BLaER1 (cell line): ENCODE measurements at regions not wholly inside any gene's neighbourhood (a gene's known extent, or its start where the extent isn't known, plus 50 kb on each side); places are given as distances from the start of the nearest gene placed in this dataset.

Source experiments
- H3K27ac ChIP-seq: shearing (Covaris generic); formaldehyde crosslinking; 2 replicates; pipeline ENCODE4 v1.8.1; 2022
- H3K27me3 ChIP-seq: shearing (Covaris generic); formaldehyde crosslinking; 2 replicates; pipeline ENCODE4 v1.8.1; 2022
- H3K36me3 ChIP-seq: shearing (Covaris generic); formaldehyde crosslinking; 2 replicates; pipeline ENCODE4 v1.8.1; 2022
- H3K4me1 ChIP-seq: shearing (Covaris generic); formaldehyde crosslinking; 2 replicates; pipeline ENCODE4 v1.8.1; 2022
- H3K4me2 ChIP-seq: shearing (Covaris generic); formaldehyde crosslinking; 2 replicates; pipeline ENCODE4 v1.8.1; 2022
- H3K4me3 ChIP-seq: shearing (Covaris generic); formaldehyde crosslinking; 2 replicates; pipeline ENCODE4 v1.8.1; 2022
- H3K9ac ChIP-seq: shearing (Covaris generic); formaldehyde crosslinking; 2 replicates; pipeline ENCODE4 v1.8.1; 2022
- H3K9me3 ChIP-seq: shearing (Covaris generic); formaldehyde crosslinking; 2 replicates; pipeline ENCODE4 v1.8.1; 2022
- H4K20me1 ChIP-seq: shearing (Covaris generic); formaldehyde crosslinking; 2 replicates; pipeline ENCODE4 v1.8.1; 2022
- Cebpa-rat ChIP-seq: shearing (Covaris generic); IDR thresholded peaks from 2 replicates; pipeline ENCODE4 v1.8.1; 2022

DNA sequence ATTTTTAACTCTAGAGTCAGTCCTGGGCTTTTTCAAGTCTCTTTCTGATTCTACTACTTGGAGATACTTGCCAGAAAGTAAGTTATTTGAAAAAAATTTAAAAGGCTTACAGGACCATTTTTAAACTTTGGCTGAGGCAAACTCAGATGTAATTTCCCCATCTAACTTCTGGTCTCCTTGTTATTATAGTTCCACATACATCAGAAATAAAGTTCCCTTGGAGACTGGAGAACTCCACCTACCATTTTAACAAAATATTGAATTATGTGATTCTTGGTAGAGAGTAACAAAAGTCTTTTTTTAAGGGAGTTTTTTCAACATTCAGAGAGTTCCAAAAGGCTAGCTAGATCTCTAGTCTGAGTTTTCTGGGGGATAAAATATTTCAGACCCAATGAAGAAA, 56.3 kb upstream of the SNX2 start:
- no peaks in the 10 kb centered on the region for H3K9me3 ChIP-seq

DNA sequence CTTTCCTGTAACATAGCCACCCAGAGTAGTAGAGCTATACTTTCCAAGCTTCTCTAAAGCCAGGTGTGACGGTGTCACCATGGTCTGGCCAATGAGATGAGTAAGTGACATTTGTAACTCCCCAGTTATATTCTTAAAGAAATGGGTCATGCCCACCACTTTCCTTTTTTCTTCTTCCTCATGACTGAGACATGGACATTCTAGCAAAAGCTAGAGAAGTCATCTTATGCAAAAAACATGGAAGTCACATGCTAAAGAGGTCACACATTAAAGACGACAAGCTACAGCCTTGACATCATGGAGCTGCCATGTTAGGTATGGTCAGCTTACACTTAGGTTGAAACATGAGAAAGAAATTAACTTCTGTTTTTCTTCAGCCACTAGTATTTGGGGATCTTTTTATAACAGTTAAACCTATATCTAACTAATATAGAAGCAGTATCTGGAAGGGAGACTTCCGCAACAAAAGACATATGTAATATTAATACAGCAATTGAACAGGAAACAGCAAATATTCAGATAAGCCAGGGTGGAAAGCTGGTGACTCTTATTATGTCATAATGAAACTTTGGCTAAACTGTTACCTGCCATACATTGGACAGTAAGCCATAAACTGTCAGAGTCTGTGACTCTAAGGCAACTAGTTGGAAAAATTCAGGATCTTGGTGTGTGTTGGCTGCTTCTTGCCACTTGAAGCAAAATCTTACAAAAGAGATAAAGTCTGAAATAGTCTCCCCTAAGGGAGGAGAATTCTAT, 54.7 kb upstream of the SNX2 start:
- Histone ChIP-seq H3K4me2 (no peak overlapping the region), H4K20me1 (no peaks in the 10 kb centered on the region), H3K36me3 (no peaks in the 10 kb centered on the region), H3K9ac (no peak overlapping the region), H3K27me3 (no peaks in the 10 kb centered on the region), H3K9me3 (no peaks in the 10 kb centered on the region), H3K4me3 (no peak overlapping the region), H3K4me1 (peaks cover 12% of the 10 kb centered on the region), H3K27ac (no peak overlapping the region)
- TF ChIP-seq Cebpa-rat, result no peak

More for the DNA sequence above, 56.3 kb upstream of the SNX2 start:
- H3K9ac ChIP-seq, result no peak overlapping the region
- H4K20me1 ChIP-seq, result no peaks in the 10 kb centered on the region
- no peak for TF ChIP-seq Cebpa-rat
- H3K36me3 ChIP-seq, result no peaks in the 10 kb centered on the region
- H3K4me1 ChIP-seq, result peaks cover 2% of the 10 kb centered on the region
- no peak overlapping the region for H3K27ac ChIP-seq
- no peaks in the 10 kb centered on the region for H3K27me3 ChIP-seq
- no peak overlapping the region for H3K4me2 ChIP-seq
- H3K4me3 ChIP-seq, result no peak overlapping the region

DNA sequence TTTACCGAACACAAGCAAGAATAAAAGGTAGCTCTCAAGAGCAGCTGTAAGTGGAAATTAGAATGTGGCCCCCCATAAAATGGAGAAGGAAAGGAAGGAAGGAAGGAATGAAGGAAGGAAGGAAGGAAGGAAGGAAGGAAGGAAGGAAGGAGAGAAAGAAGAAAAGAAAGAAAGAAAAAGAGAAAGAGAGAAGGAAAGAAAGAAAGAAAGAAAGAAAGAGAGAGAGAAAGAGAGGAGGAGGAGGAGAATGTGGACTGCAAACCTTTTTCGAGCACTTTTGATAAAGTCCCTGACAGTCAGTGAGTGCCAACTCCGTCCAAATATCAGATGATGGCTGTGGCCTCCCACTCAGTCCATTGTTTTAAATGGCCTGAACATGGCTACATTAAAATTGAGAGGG, 53.8 kb upstream of the SNX2 start:
- Histone ChIP-seq H3K4me1 (peaks cover 12% of the 10 kb centered on the region), H3K36me3 (no peaks in the 10 kb centered on the region), H3K27ac (no peak overlapping the region), H3K4me3 (no peak overlapping the region), H3K27me3 (no peaks in the 10 kb centered on the region), H4K20me1 (no peaks in the 10 kb centered on the region), H3K4me2 (no peak overlapping the region), H3K9ac (no peak overlapping the region), H3K9me3 (no peaks in the 10 kb centered on the region)
- no peak for TF ChIP-seq Cebpa-rat

DNA sequence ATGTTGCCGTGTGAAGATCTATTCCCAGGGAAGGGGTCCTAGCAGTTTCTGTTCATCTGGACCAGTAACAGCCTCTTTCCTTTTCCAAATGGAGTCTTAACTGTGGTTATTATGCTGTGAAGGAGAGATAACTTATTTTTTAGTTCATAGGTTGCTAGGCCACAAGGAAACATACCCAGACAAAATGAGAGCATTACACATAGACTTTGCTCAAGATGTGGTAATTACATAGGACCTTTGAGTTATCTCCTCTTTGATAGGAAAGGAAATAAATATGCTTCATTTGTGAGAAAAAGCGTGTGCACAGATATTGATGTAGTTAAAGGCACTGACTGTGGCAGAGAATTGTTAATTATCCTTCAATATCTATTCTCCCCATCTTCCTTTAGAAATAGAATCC, 52.5 kb upstream of the SNX2 start:
- H3K4me3 ChIP-seq, result no peak overlapping the region
- H3K9me3 ChIP-seq, result no peaks in the 10 kb centered on the region
- no peak overlapping the region for H3K9ac ChIP-seq
- no peak overlapping the region for H3K27ac ChIP-seq
- TF ChIP-seq Cebpa-rat, result no peak
- no peaks in the 10 kb centered on the region for H3K36me3 ChIP-seq
- H3K27me3 ChIP-seq, result no peaks in the 10 kb centered on the region
- no peaks in the 10 kb centered on the region for H4K20me1 ChIP-seq
- no peak overlapping the region for H3K4me2 ChIP-seq
- H3K4me1 ChIP-seq, result peaks cover 12% of the 10 kb centered on the region

DNA sequence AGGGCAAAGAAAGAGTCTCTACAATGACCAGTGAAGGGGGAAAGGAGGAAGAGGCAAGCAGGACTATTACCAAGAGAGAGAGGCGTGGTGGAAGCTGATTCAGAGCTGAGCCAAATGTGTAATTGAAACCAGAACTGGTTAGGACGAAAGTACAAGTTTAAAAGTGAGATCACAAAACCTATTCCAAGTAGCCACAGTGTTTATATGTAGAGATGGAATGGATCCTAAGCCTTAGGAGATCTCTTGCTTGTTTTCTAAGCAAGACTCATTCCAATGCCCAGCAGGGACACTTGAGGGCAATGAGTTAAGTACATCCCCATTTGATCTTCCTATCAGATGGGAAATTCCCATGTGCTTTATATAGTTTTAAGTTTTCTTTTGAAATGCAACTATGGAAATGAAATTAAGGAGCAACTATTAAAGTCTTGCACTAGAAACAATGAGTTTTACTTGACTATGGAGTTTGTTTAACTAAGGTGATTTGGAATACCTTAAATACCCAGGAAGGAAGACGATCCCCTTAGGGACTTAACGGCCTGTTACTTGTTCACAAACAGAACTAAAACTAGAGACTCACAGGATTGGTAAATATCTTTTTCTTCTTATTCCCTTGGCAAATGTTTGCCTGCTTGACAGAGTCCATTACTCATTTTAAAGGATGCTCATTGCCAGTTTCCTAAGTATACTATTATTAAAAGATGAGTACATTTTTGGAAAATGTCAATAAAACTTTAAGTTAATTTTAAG, 51.1 kb upstream of the SNX2 start:
- TF ChIP-seq Cebpa-rat, result no peak
- Histone ChIP-seq H3K27ac (no peak overlapping the region), H3K9ac (no peak overlapping the region), H3K27me3 (no peaks in the 10 kb centered on the region), H3K9me3 (no peaks in the 10 kb centered on the region), H4K20me1 (no peaks in the 10 kb centered on the region), H3K36me3 (no peaks in the 10 kb centered on the region), H3K4me3 (no peak overlapping the region), H3K4me2 (peak overlapping the region; percentile 26; the same call in 1 of the 2 replicates), H3K4me1 (peaks cover 12% of the 10 kb centered on the region)
